ENCODE measurements at regions not wholly inside any gene's neighbourhood (a gene's known extent, or its start where the extent isn't known, plus 50 kb on each side); places are given as distances from the start of the nearest gene placed in this dataset.
"Not testable (repeated sequence)": the region's sequence is repeated elsewhere in the genome, so short reads cannot be mapped to it uniquely, and the experiment has no call there.

GRCh38 chr20:51167911-51168310 lies 145.0 kb upstream of the KCNG1 start:
- not testable (repeated sequence) for TF ChIP-seq CTCF (conservative IDR thresholded peaks at IDR 0.05 in 1 of 2, IDR thresholded peaks at IDR 0.05 in 1 of 2; ENCODE audit: extremely low read depth in 1 of 2, insufficient read depth in 1 of 2, low read depth in 1 of 2, low read length in 2 of 2); EZH2 (IDR thresholded peaks at IDR 0.05; ENCODE audit: borderline replicate concordance, low read length)

All from mammary epithelial cell (primary cell).